IMR-90 (cell line): ENCODE measurements at regions not wholly inside any gene's neighbourhood (a gene's known extent, or its start where the extent isn't known, plus 50 kb on each side); places are given as distances from the start of the nearest gene placed in this dataset.

Source experiments
- CEBPB ChIP-seq: IDR thresholded peaks from 2 replicates; pipeline ENCODE4 v1.6.1; 2012; ENCODE audit warnings: low read depth, low read length, improper control_type of control experiment
- FOS ChIP-seq: fragments of 150-350 bp; IDR thresholded peaks from 2 replicates; pipeline ENCODE4 v1.6.1; 2016; ENCODE audit warnings: low read depth, low read length
- MAZ ChIP-seq: IDR thresholded peaks from 2 replicates; pipeline ENCODE4 v1.6.1; 2012; ENCODE audit warnings: low read depth, mild to moderate bottlenecking, low read length, improper control_type of control experiment, moderate library complexity, borderline replicate concordance
- POLR2A ChIP-seq: IDR thresholded peaks from 2 replicates; pipeline ENCODE4 v1.6.1; 2012; ENCODE audit warnings: mild to moderate bottlenecking, low read depth, low read length
- RAD21 ChIP-seq: IDR thresholded peaks from 2 replicates; pipeline ENCODE4 v1.6.1; 2012; ENCODE audit warnings: low read length, improper control_type of control experiment
- RCOR1 ChIP-seq: IDR thresholded peaks from 2 replicates; pipeline ENCODE4 v1.6.1; 2012; ENCODE audit warnings: mild to moderate bottlenecking, low read length, improper control_type of control experiment; ENCODE audit not compliant: insufficient replicate concordance
- RFX5 ChIP-seq: IDR thresholded peaks from 2 replicates; pipeline ENCODE4 v1.8.0; 2012; ENCODE audit warnings: low read depth, mild to moderate bottlenecking, low read length, moderate library complexity
- SMC3 ChIP-seq: fragments of 150-350 bp; IDR thresholded peaks from 2 replicates; pipeline ENCODE4 v1.6.1; 2016; ENCODE audit warnings: low read depth, mild to moderate bottlenecking, antibody characterized with exemption, low read length, moderate library complexity
- TF ChIP-seq, protein P1 (sequence below): fragments of 150-350 bp; IDR thresholded peaks from 2 replicates; pipeline ENCODE4 v1.6.1; 2016; ENCODE audit warnings: low read depth, mild to moderate bottlenecking, low read length, moderate library complexity, borderline replicate concordance
- TF ChIP-seq, protein P2 (sequence below): conservative IDR thresholded peaks from 2 replicates; pipeline ENCODE4 v1.5.1; 2012; ENCODE audit warnings: mild to moderate bottlenecking, low read depth, low read length, improper control_type of control experiment
- TF ChIP-seq, protein P3 (sequence below): fragments of 150-350 bp; IDR thresholded peaks from 2 replicates; pipeline ENCODE4 v1.6.1; 2017; ENCODE audit warnings: mild to moderate bottlenecking, antibody characterized with exemption, low read length, low read depth

DNA sequence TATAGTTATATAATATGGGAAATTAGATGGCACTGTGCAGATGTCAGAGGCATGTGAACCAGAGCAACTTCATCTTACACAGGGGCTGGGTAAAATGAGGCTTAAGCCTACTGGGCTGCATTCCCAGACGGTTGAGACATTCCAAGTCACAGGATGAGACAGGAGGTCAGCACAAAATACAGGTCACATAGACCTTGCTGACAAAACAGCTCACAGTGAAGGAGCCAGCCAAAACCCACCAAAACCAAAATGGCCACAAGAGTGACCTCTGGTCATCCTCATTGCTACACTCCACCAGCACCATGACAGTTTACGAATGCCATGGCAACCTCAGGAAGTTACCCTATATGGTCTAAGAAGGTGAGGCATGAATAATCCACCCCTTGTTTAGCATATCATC, 479.4 kb downstream of the TLR4 start:
- TF ChIP-seq, protein P1, sequence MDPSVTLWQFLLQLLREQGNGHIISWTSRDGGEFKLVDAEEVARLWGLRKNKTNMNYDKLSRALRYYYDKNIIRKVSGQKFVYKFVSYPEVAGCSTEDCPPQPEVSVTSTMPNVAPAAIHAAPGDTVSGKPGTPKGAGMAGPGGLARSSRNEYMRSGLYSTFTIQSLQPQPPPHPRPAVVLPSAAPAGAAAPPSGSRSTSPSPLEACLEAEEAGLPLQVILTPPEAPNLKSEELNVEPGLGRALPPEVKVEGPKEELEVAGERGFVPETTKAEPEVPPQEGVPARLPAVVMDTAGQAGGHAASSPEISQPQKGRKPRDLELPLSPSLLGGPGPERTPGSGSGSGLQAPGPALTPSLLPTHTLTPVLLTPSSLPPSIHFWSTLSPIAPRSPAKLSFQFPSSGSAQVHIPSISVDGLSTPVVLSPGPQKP = no peak
- no peak for TF ChIP-seq RAD21
- TF ChIP-seq, protein P2, sequence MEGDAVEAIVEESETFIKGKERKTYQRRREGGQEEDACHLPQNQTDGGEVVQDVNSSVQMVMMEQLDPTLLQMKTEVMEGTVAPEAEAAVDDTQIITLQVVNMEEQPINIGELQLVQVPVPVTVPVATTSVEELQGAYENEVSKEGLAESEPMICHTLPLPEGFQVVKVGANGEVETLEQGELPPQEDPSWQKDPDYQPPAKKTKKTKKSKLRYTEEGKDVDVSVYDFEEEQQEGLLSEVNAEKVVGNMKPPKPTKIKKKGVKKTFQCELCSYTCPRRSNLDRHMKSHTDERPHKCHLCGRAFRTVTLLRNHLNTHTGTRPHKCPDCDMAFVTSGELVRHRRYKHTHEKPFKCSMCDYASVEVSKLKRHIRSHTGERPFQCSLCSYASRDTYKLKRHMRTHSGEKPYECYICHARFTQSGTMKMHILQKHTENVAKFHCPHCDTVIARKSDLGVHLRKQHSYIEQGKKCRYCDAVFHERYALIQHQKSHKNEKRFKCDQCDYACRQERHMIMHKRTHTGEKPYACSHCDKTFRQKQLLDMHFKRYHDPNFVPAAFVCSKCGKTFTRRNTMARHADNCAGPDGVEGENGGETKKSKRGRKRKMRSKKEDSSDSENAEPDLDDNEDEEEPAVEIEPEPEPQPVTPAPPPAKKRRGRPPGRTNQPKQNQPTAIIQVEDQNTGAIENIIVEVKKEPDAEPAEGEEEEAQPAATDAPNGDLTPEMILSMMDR = no peak
- no peak for TF ChIP-seq RFX5
- TF ChIP-seq, protein P3, sequence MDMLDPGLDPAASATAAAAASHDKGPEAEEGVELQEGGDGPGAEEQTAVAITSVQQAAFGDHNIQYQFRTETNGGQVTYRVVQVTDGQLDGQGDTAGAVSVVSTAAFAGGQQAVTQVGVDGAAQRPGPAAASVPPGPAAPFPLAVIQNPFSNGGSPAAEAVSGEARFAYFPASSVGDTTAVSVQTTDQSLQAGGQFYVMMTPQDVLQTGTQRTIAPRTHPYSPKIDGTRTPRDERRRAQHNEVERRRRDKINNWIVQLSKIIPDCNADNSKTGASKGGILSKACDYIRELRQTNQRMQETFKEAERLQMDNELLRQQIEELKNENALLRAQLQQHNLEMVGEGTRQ = no peak
- no peak for TF ChIP-seq MAZ
- TF ChIP-seq FOS = no peak
- TF ChIP-seq SMC3 = no peak
- TF ChIP-seq POLR2A = no peak
- no peak for TF ChIP-seq RCOR1
- TF ChIP-seq CEBPB = no peak
